ENCODE measurements at regions not wholly inside any gene's neighbourhood (a gene's known extent, or its start where the extent isn't known, plus 50 kb on each side); places are given as distances from the start of the nearest gene placed in this dataset.

- no peak for TF ChIP-seq EP300 (IDR thresholded peaks at IDR 0.05)
- TF ChIP-seq CTCF (IDR thresholded peaks at IDR 0.05), result no peak
These were observed 2045.3 kb upstream of the PIK3C3 start for GRCh38 chr18:39909706-39910105.
